ENCODE measurements at regions not wholly inside any gene's neighbourhood (a gene's known extent, or its start where the extent isn't known, plus 50 kb on each side); places are given as distances from the start of the nearest gene placed in this dataset.

GRCh38 chr17:14407541-14407940, 106.7 kb downstream of the HS3ST3B1 start:
- no peak for DNase-seq (ENCODE audit: low spot score)
- TF ChIP-seq EZH2 (IDR thresholded peaks at IDR 0.05) (no peak), EZH2phosphoT487 (IDR thresholded peaks at IDR 0.05) (no peak), CTCF (IDR thresholded peaks at IDR 0.05) (no peak)
- Histone ChIP-seq H3K9me3 (ENCODE audit: low read depth) (no peaks in the 10 kb centered on the region), H3K4me1 (peaks cover 6% of the 10 kb centered on the region), H3F3A (ENCODE audit: low read depth) (no peaks in the 10 kb centered on the region), H3K4me3 (no peak overlapping the region), H3K79me2 (ENCODE audit: low read depth) (no peaks in the 10 kb centered on the region), H2AFZ (replicated peaks) (no peak overlapping the region), H3K36me3 (no peaks in the 10 kb centered on the region), H4K20me1 (ENCODE audit: low read depth) (no peaks in the 10 kb centered on the region), H3K4me2 (no peak overlapping the region), H3K27me3 (no peaks in the 10 kb centered on the region), H3K9ac (no peak overlapping the region), H3K27ac (no peak overlapping the region)
- Mint-ChIP-seq H3K27me3 (ENCODE audit: insufficient read depth, low read depth) (peaks cover 5% of the 10 kb centered on the region), H3K4me3 (no peak overlapping the region), H3K27ac (no peak overlapping the region), H3K36me3 (no peaks in the 10 kb centered on the region), H3K9me3 (peaks cover 9% of the 10 kb centered on the region), H3K4me1 (no peaks in the 10 kb centered on the region)

GRCh38 chr17:14405189-14405588, 104.3 kb downstream of the HS3ST3B1 start:
- Mint-ChIP-seq H3K27ac (no peak overlapping the region), H3K4me1 (no peaks in the 10 kb centered on the region), H3K4me3 (no peak overlapping the region), H3K9me3 (peaks cover 9% of the 10 kb centered on the region), H3K36me3 (no peaks in the 10 kb centered on the region), H3K27me3 (ENCODE audit: insufficient read depth, low read depth) (peaks cover 5% of the 10 kb centered on the region)
- Histone ChIP-seq H3K36me3 (no peaks in the 10 kb centered on the region), H3K4me1 (peaks cover 6% of the 10 kb centered on the region), H3K4me2 (no peak overlapping the region), H3K79me2 (ENCODE audit: low read depth) (no peaks in the 10 kb centered on the region), H3K9ac (no peak overlapping the region), H3K27me3 (no peaks in the 10 kb centered on the region), H4K20me1 (ENCODE audit: low read depth) (no peaks in the 10 kb centered on the region), H3F3A (ENCODE audit: low read depth) (no peaks in the 10 kb centered on the region), H3K27ac (no peak overlapping the region), H3K9me3 (ENCODE audit: low read depth) (no peaks in the 10 kb centered on the region), H3K4me3 (no peak overlapping the region), H2AFZ (replicated peaks) (no peak overlapping the region)
- DNase-seq (ENCODE audit: low spot score): no peak
- no peak for TF ChIP-seq EZH2phosphoT487 (IDR thresholded peaks at IDR 0.05)
- no peak for TF ChIP-seq CTCF (IDR thresholded peaks at IDR 0.05)
- no peak for TF ChIP-seq EZH2 (IDR thresholded peaks at IDR 0.05)
